ENCODE measurements at regions not wholly inside any gene's neighbourhood (a gene's known extent, or its start where the extent isn't known, plus 50 kb on each side); places are given as distances from the start of the nearest gene placed in this dataset.

GRCh38 chr9:1384816-1385215, 334.7 kb downstream of the DMRT2 start:
- H3K4me3 ChIP-seq (ENCODE audit: low read depth, low read length), result no peak overlapping the region
- DNase-seq (ENCODE audit: low read depth), result no peak

GRCh38 chr9:1386420-1386819, 336.3 kb downstream of the DMRT2 start:
- no peak overlapping the region for H3K4me3 ChIP-seq (ENCODE audit: low read depth, low read length)
- no peak for DNase-seq (ENCODE audit: low read depth)

DNA sequence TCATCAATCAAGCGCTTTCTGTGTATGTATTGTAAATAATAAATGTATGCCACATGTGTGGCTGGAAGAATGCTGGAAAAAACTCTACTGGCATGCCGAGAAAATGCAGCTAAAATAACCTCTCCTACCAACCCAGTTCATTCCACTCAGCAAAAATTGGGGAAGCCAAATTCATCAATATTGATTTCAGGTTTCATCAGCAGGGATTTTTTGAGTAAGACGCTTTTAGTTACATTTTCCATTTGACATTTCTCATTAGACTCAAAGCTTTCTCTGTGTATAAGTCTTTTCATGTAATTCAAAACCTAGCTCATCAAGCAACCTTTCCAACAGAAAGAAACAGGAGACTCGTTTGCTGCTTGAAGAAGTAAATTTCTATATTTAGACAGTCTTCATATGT, 338.1 kb downstream of the DMRT2 start:
- no peak overlapping the region for H3K4me3 ChIP-seq (ENCODE audit: low read depth, low read length)
- DNase-seq (ENCODE audit: low read depth), result no peak

- no peak overlapping the region for H3K4me3 ChIP-seq (ENCODE audit: low read depth, low read length)
- DNase-seq (ENCODE audit: low read depth), result no peak
These were observed 350.8 kb downstream of the DMRT2 start for GRCh38 chr9:1400983-1401382.

- no peak for DNase-seq (ENCODE audit: low read depth)
- H3K4me3 ChIP-seq (ENCODE audit: low read depth, low read length), result no peak overlapping the region
These were observed 354.8 kb downstream of the DMRT2 start for GRCh38 chr9:1404940-1405339.

DNA sequence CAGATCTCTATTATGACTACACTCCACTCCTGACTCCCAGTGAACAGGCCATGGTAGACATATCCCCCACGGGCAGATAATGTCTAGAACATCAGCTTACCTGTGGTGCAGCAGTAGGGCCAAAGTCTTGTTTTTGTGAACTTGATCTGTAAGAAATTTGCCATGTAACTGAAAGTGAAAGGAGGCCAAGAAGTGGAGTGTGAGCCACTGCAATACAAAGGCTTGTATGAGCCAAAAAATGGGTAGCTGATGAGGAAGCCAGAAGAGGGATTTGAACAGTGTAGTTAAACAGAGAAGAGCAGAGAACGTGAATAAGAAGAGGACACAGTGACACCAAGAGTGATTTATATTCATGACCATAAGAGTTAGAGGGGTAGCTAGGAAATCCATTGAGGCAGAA, 361.7 kb downstream of the DMRT2 start:
- H3K4me3 ChIP-seq (ENCODE audit: low read depth, low read length), result no peak overlapping the region
- no peak for DNase-seq (ENCODE audit: low read depth)

DNA sequence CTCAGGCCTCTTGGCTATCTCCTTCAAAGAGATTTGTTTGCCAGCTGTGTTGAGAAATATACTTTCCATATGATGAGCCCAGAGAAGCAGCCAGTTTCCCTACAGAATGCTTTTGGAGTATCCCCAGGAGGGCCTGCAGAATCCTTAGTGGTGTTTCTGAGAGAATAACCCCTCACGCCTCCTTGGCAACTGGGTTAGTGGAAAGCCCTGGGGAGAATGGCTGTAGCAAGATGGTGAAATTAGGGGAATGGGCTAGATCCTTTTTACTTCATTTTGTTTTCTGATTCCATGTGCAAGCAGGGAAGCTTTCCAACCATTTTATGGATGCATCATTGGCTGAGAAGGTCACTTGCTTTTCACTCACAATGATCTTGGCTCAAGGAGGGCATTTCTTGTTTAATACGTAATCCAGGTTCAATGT, 364.6 kb downstream of the DMRT2 start:
- H3K4me3 ChIP-seq (ENCODE audit: low read depth, low read length), result no peak overlapping the region
- no peak for DNase-seq (ENCODE audit: low read depth)

- no peak for DNase-seq (ENCODE audit: low read depth)
- no peak overlapping the region for H3K4me3 ChIP-seq (ENCODE audit: low read depth, low read length)
These were observed 365.0 kb downstream of the DMRT2 start for GRCh38 chr9:1415146-1415545.

DNA sequence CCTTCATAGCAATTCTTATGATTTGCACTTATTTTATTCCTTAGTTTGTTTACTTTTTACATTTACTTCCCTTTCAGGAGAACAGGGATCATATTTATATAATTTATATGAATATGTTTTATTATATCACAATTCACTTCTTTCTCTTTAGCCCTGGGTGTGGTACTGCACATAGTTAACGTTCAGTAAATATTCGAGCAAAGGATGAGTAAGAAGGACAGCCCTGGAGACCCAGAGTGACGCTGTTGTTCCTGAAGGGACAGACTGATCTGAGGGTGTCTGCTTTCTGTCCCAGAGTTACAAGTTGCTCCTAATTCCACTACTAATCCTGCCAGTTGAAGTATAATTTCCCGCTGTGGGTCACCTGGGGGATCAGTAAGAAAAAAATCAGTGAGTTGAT, 366.1 kb downstream of the DMRT2 start:
- DNase-seq (ENCODE audit: low read depth), result no peak
- H3K4me3 ChIP-seq (ENCODE audit: low read depth, low read length), result no peak overlapping the region

DNA sequence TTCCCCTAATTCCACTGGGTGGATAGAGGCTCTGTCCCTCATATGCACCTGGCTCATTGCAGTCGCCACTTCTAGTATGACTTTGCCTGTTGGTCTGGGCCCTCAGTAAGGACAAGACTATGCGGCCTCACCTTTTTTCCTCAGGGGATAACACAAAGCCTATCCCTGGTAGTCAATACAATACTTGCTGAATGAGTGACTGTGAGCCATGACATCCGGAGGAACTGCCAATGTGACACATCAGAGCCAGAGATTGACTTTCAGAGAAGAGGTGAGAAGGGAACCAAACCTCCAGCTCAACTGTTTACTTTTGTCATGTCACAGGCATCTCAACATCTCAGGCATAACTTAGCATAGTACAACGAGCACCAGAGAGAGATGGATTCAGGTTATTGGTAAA, 371.3 kb downstream of the DMRT2 start:
- DNase-seq (ENCODE audit: low read depth), result no peak

DNA sequence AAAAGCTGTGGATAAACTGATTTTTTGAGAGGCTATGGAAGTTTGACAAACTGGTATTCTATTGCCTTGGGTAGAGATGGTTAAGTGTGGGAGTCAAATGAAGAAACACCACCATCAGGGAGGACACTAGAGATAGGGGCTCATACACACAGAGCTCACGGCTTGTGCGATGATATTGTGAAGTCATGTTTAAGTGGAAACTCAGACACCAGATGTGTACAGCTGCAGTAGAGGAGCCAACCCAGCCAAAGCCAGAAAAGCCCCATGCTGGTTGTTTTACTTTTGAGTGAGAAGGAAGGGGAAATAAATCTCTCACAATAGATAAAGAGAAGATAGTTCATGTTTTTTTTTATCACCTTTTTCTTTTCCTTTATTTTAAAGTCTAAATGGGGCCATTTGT, 377.7 kb downstream of the DMRT2 start:
- DNase-seq (ENCODE audit: low read depth), result no peak
- no peak overlapping the region for H3K4me3 ChIP-seq (ENCODE audit: low read depth, low read length)

More for the DNA sequence above, 371.3 kb downstream of the DMRT2 start:
- H3K4me3 ChIP-seq (ENCODE audit: low read depth, low read length), result no peak overlapping the region

DNA sequence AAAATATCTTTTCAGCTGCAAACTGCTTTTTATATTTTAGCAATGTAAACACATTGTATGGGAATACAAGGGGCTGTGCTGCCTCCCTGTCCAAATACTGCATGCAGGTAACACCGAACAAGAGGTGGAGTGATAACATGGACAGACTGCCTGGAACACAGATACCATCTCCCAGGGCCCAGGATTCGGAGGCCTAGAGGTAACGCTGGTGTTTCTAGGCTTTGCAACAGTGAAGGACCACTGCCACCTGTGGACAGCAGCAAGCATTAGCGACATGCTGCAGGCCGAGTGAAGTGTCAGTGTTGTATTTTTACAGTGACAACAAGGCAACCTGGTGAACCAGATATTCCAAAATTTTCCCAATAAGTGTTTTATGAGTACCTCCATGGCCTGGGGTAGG, 379.1 kb downstream of the DMRT2 start:
- no peak overlapping the region for H3K4me3 ChIP-seq (ENCODE audit: low read depth, low read length)
- DNase-seq (ENCODE audit: low read depth), result no peak

DNA sequence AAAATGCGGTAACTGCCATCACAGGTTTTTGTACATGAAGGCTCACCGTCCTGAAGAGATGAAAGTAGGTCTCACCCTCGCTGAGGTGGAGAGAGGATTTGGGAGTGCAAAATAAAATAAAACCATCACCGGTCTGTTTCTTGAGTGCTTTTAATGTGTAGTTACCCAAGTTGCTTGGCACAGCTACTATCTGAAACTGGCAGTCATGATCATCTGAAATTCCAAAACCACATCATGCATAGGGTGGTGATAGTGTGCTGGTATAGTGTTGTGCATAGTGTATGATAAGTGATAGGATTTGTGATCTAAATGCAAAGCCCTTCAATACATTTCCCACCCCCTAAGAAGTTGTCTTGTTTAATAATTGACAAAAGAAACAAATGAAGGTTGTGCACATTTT, 381.3 kb downstream of the DMRT2 start:
- H3K4me3 ChIP-seq (ENCODE audit: low read depth, low read length), result no peak overlapping the region
- DNase-seq (ENCODE audit: low read depth), result no peak

- DNase-seq (ENCODE audit: low read depth), result no peak
- no peak overlapping the region for H3K4me3 ChIP-seq (ENCODE audit: low read depth, low read length)
These were observed 384.1 kb downstream of the DMRT2 start for GRCh38 chr9:1434052-1434767.

DNA sequence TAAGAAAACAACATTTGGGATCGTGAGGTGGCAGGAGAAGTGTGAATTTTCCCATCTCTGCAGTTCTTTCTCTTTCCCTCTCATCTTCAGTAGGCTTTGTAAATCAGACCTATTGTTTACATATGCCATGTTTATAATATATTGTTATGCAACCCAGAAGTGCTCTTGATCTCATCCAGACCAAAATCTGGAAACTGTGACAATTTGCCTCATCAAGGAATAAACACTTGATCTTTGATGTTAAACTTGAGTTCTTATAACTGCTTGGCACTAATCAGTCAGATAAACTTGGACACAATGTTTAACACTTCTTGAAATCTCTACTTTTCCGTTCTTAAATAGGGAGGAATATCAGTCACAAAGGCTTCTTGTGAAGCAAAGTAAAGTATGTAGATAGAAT, 384.7 kb downstream of the DMRT2 start:
- DNase-seq (ENCODE audit: low read depth), result no peak
- H3K4me3 ChIP-seq (ENCODE audit: low read depth, low read length), result no peak overlapping the region

- no peak for DNase-seq (ENCODE audit: low read depth)
These were observed 390.1 kb downstream of the DMRT2 start for GRCh38 chr9:1440256-1440655.

GRCh38 chr9:1442105-1442504, 391.9 kb downstream of the DMRT2 start:
- no peak for DNase-seq (ENCODE audit: low read depth)
- H3K4me3 ChIP-seq (ENCODE audit: low read depth, low read length), result no peak overlapping the region

More at GRCh38 chr9:1440256-1440655, 390.1 kb downstream of the DMRT2 start:
- H3K4me3 ChIP-seq (ENCODE audit: low read depth, low read length), result no peak overlapping the region

GRCh38 chr9:1443450-1443849, 393.3 kb downstream of the DMRT2 start:
- no peak overlapping the region for H3K4me3 ChIP-seq (ENCODE audit: low read depth, low read length)
- no peak for DNase-seq (ENCODE audit: low read depth)

GRCh38 chr9:1446671-1447070, 396.5 kb downstream of the DMRT2 start:
- DNase-seq (ENCODE audit: low read depth), result no peak
- no peak overlapping the region for H3K4me3 ChIP-seq (ENCODE audit: low read depth, low read length)

DNA sequence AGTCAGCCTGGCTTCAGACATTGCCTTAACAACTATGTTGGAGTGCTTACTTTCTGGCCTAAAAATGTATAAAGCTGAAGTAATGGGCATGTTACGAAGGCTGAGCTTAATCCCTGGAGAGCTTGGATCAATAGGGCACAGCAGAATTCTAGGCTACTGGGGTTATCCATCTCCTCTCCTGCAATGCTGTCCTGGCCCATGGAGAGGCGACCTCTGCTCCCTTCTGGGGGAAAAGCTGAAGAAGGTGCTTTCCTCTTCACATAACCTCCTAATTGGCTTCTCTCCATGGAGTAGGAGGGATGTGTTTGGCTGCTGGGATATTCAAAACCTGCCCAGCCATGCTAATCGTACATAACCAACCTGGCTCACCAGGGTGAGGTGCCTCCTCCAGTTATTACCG, 403.5 kb downstream of the DMRT2 start:
- no peak overlapping the region for H3K4me3 ChIP-seq (ENCODE audit: low read depth, low read length)
- no peak for DNase-seq (ENCODE audit: low read depth)

- no peak for DNase-seq (ENCODE audit: low read depth)
- no peak overlapping the region for H3K4me3 ChIP-seq (ENCODE audit: low read depth, low read length)
These were observed 404.1 kb downstream of the DMRT2 start for GRCh38 chr9:1454211-1454610.

Data from skeletal muscle cell (primary cell).